SK-N-MC (cell line): ENCODE measurements at regions not wholly inside any gene's neighbourhood (a gene's known extent, or its start where the extent isn't known, plus 50 kb on each side); places are given as distances from the start of the nearest gene placed in this dataset.

Source experiments
- EZH2 ChIP-seq: fragments of 200-600 bp; sonication (generic); IDR thresholded peaks from one replicate; pipeline ENCODE4 v1.6.1; 2017; ENCODE audit warnings: antibody characterized with exemption
- FOXP2 ChIP-seq: optimal IDR thresholded peaks from 2 replicates; pipeline ENCODE3; 2011; ENCODE audit warnings: mild to moderate bottlenecking, moderate library complexity; ENCODE audit not compliant: insufficient read depth; ENCODE audit errors: extremely low read length, control extremely low read depth
- POLR2AphosphoS5 ChIP-seq: IDR thresholded peaks from 2 replicates; pipeline ENCODE4 v1.6.1; 2012; ENCODE audit warnings: mild to moderate bottlenecking, low read depth, low read length, borderline replicate concordance

GRCh38 chr16:59632276-59632855 lies 898.2 kb upstream of the GOT2 start:
- TF ChIP-seq POLR2AphosphoS5 (no peak), EZH2 (no peak), FOXP2 (no peak)
